ENCODE measurements at regions not wholly inside any gene's neighbourhood (a gene's known extent, or its start where the extent isn't known, plus 50 kb on each side); places are given as distances from the start of the nearest gene placed in this dataset.
"Not testable (repeated sequence)": the region's sequence is repeated elsewhere in the genome, so short reads cannot be mapped to it uniquely, and the experiment has no call there.

DNA sequence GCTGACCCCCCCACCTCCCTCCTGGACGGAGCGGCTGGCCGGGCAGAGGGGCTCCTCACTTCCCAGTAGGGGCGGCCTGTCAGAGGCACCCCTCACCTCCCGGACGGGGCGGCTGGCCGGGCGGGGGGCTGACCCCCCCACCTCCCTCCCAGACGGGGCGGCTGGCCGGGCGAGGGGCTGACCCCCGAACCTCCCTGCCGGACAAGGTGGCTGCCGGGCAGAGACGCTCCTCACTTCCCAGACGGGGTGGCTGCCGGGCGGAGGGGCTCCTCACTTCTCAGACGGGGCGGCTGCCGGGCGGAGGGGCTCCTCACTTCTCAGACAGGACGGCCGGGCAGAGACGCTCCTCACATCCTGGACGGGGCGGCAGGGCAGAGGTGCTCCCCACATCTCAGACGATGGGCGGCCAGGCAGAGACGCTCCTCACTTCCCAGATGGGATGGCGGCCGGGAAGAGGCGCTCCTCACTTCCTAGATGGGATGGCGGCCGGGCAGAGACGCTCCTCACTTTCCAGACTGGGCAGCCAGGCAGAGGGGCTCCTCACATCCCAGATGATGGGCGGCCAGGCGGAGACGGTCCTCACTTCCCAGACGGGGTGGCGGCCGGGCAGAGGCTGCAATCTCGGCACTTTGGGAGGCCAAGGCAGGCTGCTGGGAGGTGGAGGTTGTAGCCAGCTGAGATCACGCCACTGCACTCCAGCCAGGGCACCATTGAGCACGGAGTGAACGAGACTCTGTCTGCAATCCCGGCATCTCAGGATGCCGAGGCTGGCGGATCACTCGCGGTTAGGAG, 66.2 kb upstream of the PAPPA2 start:
- DNase-seq = not testable (repeated sequence)

DNA sequence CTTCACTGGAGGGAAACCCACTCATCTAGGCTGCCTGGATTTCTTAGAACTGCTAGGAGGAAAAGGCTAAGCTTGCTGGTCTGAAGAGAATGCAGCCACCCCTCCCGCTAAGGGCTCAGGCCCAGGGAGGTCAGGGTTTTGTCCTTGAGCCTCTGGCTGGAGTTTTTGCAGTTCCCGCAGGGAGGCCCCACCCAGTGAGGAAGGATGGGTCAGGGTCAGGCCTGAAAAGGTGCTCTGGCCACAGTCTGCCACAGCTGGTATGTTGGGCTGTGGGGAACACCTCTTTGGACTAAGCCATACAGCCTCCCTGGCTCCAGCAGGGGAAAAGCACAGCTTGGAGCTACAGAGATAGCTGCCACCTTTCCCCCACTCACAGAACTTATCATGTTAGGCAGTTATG, 71.4 kb upstream of the PAPPA2 start:
- no peak for DNase-seq

- DNase-seq = no peak
Measured at GRCh38 chr1:176384841-176385240, 78.1 kb upstream of the PAPPA2 start.

GRCh38 chr1:176382163-176382562, 80.8 kb upstream of the PAPPA2 start:
- no peak for DNase-seq

GRCh38 chr1:176379626-176380339, 83.2 kb upstream of the PAPPA2 start:
- peak; percentile 12 for DNase-seq

GRCh38 chr1:176374967-176375569, 87.9 kb upstream of the PAPPA2 start:
- peak; percentile 85 for DNase-seq

DNA sequence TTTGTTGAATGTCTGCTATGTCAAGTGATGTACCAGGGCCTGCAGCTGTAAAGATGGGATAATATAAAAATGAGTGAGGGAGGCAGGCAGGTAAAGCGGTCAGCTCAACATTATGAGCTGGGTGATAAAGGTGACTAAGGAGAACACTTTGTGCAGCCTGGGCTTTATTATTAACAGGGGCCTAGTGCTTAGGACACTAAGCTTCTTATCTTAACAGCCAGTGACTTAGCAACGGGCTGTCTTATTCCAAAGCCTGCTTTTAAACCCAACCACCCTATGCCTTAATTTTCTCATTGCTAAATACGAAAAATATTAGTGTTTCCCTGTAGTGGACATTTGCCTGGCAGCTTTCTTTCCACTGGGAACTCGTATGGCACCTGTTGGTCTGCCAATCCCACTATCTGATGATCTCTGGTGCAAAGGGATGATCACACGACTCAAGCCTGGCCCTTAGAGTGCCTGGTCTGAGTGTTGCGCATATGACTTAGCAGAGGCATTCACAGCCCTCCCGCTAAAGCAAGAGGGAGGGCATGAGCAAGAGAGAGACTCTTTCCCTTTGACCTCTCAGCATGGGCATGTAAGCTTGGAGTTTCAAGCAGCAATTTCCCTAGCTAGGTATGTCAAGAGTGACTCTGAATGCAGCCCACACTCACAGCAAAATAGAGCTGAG, 98.6 kb upstream of the PAPPA2 start:
- no peak for DNase-seq

DNA sequence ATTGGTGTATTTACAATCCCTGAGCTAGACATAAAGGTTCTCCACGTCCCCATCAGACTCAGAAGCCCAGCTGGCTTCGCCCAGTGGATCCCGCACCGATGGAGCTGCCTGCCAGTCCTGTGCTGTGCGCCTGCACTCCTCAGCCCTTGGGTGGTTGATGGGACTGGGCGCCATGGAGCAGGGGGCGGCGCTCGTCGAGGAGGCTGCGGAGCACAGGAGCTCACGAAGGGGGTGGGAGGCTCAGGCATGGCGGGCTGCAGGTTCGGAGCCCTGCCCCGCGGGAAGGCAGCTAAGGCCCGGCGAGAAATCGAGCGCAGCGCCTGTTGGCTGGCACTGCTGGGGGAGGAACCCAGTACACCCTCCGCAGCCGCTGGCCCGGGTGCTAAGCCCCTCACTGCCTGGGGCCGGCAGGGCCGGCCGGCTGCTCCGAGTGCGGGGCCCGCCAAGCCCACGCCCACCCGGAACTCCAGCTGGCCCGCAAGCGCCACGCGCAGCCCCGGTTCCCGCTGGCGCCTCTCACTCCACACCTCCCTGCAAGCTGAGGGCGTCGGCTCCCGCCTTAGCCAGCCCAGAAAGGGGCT, 113.8 kb upstream of the PAPPA2 start:
- DNase-seq = not testable (repeated sequence)

- DNase-seq = no peak
Measured at GRCh38 chr1:176341656-176342055, 121.3 kb upstream of the PAPPA2 start.

DNA sequence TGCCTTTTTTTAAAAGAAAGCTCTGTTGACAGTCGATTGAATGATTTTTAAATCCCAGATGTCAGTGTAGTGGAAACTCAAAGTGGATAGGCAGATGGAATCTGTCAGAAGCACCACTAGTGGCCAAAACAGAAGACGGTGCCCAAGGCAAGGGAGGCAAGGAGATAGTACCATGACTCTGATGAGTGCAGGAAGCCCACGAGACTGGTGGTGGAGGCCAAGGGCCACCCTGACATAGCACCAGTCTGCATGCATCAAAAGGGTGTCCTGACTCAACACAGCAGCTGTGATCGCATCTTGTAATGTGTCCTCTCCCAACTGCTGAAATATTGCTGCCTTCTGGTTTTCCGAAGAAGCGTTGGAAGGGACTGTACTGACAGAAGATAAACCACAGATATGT, 124.1 kb upstream of the PAPPA2 start:
- no peak for DNase-seq

DNA sequence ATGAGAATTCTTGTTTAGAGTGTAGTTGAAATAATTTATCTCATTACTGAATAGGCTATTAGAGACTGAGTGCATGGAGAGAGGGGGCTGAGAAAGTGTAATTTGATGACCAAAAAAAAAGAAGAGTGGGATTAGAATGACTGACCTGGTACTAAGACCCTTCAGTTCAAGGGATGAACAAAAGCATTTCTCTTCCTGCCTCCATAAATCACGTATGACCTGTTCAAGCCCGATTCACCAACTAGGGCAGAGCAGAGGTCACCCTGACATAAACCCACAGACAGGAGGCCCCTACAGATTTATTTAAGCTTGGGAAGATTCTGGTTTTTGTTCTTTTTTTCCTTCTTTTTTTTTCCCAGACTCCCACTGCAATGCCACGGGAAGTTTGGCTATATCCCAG, 123.7 kb upstream of the COP1 start:
- no peak for DNase-seq

DNA sequence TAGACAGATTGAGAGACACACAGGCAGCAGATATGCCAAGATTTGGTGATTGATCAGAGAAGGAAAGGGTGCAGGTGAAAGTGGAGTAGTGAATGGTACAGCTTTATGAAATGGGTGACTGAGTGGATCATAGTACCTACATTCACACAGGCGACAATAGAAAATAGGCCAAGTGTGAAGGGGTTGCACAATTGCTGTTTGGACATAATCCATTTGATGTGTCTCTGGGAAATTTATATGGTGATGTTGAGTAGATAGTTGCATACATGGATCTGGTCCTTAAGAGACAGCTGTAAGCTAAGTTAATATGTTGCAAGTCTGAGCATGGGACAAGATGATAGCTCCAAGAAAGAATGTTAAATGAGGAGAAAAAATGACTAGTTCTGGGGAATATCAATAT, 118.6 kb upstream of the COP1 start:
- DNase-seq = no peak

DNA sequence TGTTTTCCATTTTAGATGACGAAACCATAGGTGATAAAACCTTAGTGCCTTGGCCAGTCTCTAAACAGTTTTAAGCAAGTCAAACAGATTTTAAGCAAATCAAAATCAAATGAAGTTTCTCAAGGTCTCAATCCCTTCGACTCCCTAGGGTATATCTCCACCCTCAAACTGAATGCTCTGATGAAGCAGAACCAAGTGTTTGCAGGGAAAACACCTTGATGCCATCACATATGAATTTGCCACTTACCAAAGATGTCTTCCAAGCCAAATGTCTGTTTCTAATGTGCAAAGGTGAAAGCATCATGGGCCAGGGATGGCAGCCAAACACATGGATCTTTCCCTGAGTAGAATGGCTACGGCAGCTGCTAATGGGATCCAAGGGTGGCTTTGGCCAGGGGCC, 116.4 kb upstream of the COP1 start:
- no peak for DNase-seq

DNA sequence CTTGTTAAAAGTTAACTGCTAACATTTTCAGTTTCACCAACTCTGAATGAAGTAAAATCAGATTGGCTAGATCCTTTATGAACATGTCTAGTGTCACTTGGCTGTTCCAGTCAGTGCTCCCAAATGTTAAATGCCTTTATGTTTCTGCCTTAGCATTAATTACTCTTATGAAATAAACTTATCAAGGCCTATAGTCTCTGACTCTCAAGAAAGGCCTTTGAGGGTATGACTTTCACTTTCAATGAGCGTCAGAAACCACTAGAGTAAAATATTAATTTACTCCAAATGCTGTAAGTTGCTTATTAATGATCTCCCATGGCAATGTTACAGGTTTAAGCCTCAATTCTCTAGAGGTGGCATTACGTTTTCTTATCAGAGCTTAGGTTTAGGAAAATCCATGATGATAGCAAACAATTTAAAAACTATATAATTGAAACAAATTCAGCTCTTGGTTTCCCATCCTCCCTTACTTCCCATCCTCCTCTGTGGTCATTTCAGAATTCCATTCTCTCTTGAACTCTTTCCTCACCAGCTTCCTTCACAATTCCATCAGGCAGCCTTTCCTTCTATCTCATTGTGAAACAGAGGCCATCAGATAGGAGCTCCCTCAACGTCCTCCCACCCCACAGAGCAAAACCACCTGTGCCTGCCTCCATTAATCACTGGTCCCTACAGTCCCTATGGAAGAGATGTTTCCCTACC, 108.6 kb upstream of the COP1 start:
- DNase-seq = no peak

DNA sequence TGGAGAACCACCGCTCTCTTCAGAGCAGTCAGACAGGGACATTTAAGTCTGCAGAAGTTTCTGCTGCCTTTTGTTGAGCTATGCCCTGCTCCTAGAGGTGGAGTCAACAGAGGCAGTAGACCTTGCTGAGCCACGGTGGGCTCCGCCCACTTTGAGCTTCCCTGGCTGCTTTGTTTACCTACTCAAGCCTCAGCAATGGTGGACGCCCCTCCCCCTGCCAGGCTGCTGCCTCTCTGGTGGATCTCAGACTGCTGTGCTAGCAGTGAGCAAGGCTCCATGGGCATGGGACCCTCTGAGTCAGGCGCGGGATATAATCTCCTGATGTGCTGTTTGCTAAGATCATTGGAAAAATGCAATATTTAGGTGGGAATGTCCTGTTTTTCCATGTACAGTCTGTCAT, 89.5 kb upstream of the COP1 start:
- not testable (repeated sequence) for DNase-seq

GRCh38 chr1:176285996-176286395, 78.9 kb upstream of the COP1 start:
- DNase-seq = no peak

- DNase-seq = no peak
Measured at GRCh38 chr1:176271572-176271971, 64.5 kb upstream of the COP1 start.

All from hematopoietic multipotent progenitor cell treated with erythropoietin and hydrocortisone succinate and interleukin-3 and kit ligand, for 6 days (in vitro differentiated cells).